ENCODE measurements at regions not wholly inside any gene's neighbourhood (a gene's known extent, or its start where the extent isn't known, plus 50 kb on each side); places are given as distances from the start of the nearest gene placed in this dataset.

- DNase-seq (ENCODE audit: low read depth), result peak; percentile 99
Observed at GRCh38 chr2:43086451-43087221, 139.8 kb downstream of the ZFP36L2 start.

DNA sequence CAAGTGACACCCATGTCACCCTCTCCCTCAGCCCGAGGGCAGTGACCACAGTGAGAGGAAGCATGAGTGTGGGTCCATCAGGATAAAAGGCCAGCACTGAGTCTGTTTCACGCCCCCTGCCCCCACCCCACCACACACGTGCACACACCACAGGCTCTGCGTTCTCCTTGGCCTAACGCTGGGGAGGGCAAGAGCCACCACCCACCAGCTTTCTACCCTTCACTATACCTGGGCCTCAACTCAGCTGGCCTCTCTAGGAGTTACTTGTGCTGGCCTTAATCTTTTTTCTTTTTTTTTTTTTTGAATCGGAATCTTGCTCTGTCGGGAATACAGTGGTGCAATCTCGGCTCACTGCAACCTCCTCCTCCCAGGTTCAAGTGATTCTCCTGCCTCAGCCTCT is 140.5 kb downstream of the ZFP36L2 start:
- DNase-seq (ENCODE audit: low read depth), result no peak

- no peak for DNase-seq (ENCODE audit: low read depth)
Observed at GRCh38 chr2:43085505-43085904, 140.9 kb downstream of the ZFP36L2 start.

- DNase-seq (ENCODE audit: low read depth), result no peak
Observed at GRCh38 chr2:43084699-43085091, 141.7 kb downstream of the ZFP36L2 start.

DNA sequence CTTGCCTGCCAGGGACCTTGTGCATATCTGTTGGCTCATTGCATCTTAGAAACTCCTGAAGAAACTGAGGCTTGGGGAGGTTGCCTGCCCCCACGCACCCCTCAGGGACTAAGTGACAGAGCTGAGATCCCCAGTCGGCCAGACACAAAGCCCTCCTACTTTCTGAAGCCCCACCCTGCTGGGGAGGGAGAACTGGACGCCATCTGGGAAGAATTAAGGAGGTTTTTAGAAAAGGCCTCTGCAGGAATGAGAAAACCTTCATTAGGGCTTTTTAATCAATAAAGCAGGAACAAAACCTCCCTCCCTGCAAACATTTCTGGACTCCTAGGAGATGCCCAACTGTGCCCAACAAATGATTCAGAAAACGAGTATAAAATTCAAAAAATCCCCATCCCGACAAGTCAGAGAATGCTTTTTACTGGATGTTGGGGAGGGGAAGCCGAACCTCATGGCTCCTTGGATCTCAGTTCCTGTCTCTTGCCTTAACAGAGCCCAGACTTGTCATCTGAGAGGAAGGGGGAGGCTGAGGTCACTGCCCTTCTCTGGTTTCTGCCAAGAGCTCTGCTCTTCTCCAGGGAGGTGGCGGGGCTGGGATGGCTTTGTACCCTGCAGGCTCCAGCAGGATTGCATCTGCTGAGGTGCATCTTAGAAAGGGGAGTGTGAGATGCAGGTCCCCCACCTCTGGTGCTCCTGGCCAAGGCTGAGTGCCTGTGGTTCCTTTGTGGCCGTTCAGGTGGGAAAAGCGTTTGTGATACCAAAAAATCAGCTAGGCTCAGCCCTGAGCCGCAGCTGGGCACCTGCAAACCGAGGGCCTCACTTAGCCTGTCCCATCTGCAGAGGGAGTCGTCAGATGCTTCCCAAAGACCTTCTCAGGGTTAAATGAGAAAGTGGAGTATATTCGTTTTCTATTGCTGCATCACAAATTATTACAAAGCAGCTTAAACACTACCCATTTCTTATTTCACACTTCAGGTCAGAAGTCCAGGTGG is 142.4 kb downstream of the ZFP36L2 start:
- no peak for DNase-seq (ENCODE audit: low read depth)

GRCh38 chr2:43082903-43083677 is 143.3 kb downstream of the ZFP36L2 start:
- DNase-seq (ENCODE audit: low read depth), result no peak

GRCh38 chr2:43082111-43082894 is 144.1 kb downstream of the ZFP36L2 start:
- DNase-seq (ENCODE audit: low read depth), result peak; percentile 72

GRCh38 chr2:43081131-43081765 is 145.2 kb downstream of the ZFP36L2 start:
- no peak for DNase-seq (ENCODE audit: low read depth)

DNA sequence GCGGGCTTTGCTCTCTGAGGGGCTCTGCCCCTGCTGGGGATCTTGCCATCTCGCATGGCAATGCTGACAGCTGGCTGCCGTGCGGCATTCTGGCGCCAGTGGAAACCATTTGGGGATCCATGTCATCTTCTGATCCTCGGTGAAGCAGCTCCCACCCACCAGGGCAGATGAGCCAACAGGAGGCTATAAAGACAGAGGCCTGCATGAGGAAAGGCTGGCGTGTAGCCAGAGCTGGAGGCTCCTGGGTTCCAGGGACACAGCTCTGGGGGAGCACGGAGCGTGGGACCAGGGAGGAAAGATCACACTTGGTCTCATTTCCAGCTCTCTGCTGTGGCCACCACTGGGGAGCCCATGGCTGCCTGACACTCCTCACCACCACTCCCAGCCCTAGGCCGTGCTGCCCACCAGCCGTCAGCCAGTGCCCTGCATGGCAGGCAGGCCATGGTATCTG is 145.8 kb downstream of the ZFP36L2 start:
- no peak for DNase-seq (ENCODE audit: low read depth)

GRCh38 chr2:43078781-43079755 is 147.3 kb downstream of the ZFP36L2 start:
- no peak for DNase-seq (ENCODE audit: low read depth)

DNA sequence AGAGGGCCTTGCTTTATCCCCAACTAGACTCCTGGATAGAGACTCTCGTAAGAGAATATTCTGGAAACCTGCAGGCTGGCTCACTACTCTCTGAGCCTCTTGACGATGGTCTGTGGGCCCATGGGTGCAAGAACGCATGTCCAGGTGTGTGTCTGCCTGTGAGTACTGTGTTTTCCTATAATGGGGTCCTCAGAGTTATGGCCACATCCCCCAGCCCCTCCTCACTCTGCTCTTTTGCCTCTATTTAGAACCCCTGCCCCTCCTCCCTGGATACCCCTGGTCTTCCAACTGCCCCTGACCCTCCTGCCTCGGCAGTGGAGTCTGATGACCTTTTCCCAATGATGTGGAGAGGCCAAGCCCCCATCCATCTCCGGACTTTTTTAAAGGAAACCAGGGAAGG is 148.1 kb downstream of the ZFP36L2 start:
- no peak for DNase-seq (ENCODE audit: low read depth)

- no peak for DNase-seq (ENCODE audit: low read depth)
Observed at GRCh38 chr2:43077876-43078275, 148.5 kb downstream of the ZFP36L2 start.

- no peak for DNase-seq (ENCODE audit: low read depth)
Observed at GRCh38 chr2:43076676-43077075, 149.7 kb downstream of the ZFP36L2 start.

DNA sequence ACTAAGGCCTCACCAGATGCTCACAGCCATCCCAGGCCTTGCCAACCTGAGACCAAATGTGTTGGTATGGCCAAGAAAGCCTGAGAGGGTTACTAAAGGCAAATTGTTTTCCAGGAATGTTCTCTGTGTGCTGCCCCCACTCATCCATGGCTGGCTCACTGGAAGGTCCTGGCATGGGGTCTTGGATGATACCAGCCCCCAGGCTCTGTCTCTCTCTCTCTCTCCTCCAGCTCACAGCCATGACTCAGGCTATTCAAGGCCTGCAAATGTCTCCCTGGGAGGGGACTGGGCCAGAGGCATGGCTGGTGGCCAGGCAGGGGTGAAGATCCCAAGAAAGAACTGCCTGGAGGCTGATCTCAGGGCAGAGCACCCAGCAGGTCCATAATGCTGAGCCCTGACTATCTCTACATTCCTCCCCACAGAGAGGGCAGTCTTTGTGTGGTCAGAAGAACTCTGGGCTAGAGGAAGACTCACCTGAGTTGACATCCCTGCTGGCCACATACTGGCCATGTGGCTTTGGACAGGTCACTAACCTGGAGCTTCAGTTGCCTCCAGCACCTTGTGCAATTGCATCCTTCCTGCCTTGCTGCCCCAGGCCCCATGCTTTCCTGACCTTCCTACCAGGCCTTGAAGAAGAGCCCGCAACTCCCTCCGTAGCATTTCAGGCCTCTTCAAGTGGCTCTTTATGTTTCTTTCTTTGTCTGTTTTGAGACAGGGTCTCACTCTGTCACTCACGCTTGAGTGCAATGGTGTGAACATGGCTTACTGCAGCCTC is 150.4 kb downstream of the ZFP36L2 start:
- peak; percentile 70 for DNase-seq (ENCODE audit: low read depth)

- DNase-seq (ENCODE audit: low read depth), result peak; percentile 71
Observed at GRCh38 chr2:43075054-43075593, 151.3 kb downstream of the ZFP36L2 start.

DNA sequence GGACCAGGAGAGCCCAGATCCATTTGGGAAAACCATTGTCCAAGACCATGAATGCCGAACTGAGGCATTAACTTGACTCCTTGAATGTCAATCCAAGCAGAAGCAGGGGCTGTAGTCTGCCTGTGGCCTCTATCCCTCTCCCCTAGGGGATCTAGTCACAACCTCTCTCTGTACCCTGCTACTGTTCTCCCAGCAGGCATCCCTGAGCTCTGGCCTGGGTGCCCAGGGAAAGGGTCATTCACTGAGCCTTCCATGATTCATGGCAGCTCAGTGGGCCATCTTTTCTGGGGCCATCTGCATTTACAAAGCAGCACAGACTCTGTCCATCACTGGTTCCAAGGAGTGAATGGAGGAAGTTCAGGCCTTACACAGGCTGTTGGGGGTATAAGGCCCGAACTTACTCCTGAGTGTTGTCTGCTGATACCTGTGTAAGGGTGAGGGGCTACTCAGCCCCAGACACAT is 151.8 kb downstream of the ZFP36L2 start:
- DNase-seq (ENCODE audit: low read depth), result no peak

DNA sequence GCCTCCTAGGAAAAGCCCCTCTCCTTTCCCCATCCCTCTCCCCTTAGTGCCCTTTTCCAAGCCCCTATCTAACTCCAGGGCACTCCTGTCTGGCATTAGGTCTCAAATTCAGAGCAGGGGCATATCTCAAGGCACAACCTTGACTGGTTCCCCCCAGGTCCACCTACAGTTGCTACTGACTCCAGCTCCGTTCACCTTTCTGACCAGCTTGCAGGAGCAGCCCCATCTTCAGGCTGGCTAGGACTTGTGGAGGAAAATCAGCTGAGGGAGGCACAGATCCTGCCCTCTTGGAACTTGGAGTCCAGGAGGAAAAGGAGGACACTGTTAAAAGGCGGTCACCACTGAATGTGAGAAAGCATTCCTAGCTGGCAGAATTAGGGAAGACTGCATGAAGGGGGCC is 152.4 kb downstream of the ZFP36L2 start:
- DNase-seq (ENCODE audit: low read depth), result no peak

DNA sequence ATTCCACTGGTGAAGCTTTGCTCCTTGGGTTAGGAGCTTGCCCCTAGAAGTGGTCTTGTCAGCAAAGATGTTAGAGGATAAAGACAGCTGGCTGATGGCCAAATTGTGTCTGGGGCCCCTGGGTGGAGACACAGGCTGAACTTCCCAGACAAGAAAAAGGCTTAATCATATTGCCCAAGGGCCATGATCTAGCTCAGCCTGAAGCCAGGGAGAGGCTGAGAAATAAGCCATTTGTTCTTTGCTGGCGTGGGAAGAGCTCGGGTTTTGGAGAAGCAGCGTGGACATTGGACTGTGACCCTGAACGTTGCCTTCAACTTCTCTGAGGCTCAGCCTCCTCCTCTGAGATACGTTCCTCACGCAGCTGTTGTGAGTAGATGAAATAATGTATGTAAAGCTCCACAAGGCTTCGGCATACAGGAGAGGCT is 153.0 kb downstream of the ZFP36L2 start:
- no peak for DNase-seq (ENCODE audit: low read depth)
